ENCODE measurements at regions not wholly inside any gene's neighbourhood (a gene's known extent, or its start where the extent isn't known, plus 50 kb on each side); places are given as distances from the start of the nearest gene placed in this dataset.

GRCh38 chr1:93738926-93739325, 57.3 kb upstream of the BCAR3 start:
- no peaks in the 10 kb centered on the region for H3K4me1 ChIP-seq (ENCODE audit: low read depth)
- no peaks in the 10 kb centered on the region for H3K36me3 ChIP-seq
- DNase-seq (ENCODE audit: low read depth in 1 of 2, low spot score in 1 of 2), result no peak
- H3K27ac ChIP-seq, result no peak overlapping the region
- no peak overlapping the region for H3K4me3 ChIP-seq
- no peak for TF ChIP-seq CTCF (IDR thresholded peaks at IDR 0.05; ENCODE audit: low read depth, low read length)
- no peaks in the 10 kb centered on the region for H3K9me3 ChIP-seq (ENCODE audit: low read depth)
- peaks cover 37% of the 10 kb centered on the region for H3K27me3 ChIP-seq

- H3K27me3 ChIP-seq, result peaks cover 36% of the 10 kb centered on the region
- DNase-seq (ENCODE audit: low read depth in 1 of 2, low spot score in 1 of 2), result peak in 1 of 2 donors; percentile 71
- H3K27ac ChIP-seq, result no peak overlapping the region
- no peaks in the 10 kb centered on the region for H3K4me1 ChIP-seq (ENCODE audit: low read depth)
- no peak for TF ChIP-seq CTCF (IDR thresholded peaks at IDR 0.05; ENCODE audit: low read depth, low read length)
- no peaks in the 10 kb centered on the region for H3K9me3 ChIP-seq (ENCODE audit: low read depth)
- no peaks in the 10 kb centered on the region for H3K36me3 ChIP-seq
- no peak overlapping the region for H3K4me3 ChIP-seq
Measured at GRCh38 chr1:93738075-93738622, 56.5 kb upstream of the BCAR3 start.

- no peaks in the 10 kb centered on the region for H3K9me3 ChIP-seq (ENCODE audit: low read depth)
- H3K27me3 ChIP-seq, result peaks cover 28% of the 10 kb centered on the region
- DNase-seq (ENCODE audit: low read depth in 1 of 2, low spot score in 1 of 2), result peak in 1 of 2 donors; percentile 85
- no peak overlapping the region for H3K4me3 ChIP-seq
- no peaks in the 10 kb centered on the region for H3K4me1 ChIP-seq (ENCODE audit: low read depth)
- no peak overlapping the region for H3K27ac ChIP-seq
- H3K36me3 ChIP-seq, result no peaks in the 10 kb centered on the region
- TF ChIP-seq CTCF (IDR thresholded peaks at IDR 0.05; ENCODE audit: low read depth, low read length), result peak; percentile 30
Measured at GRCh38 chr1:93735722-93736121, 54.1 kb upstream of the BCAR3 start.

- Histone ChIP-seq H3K27me3 (peaks cover 33% of the 10 kb centered on the region), H3K4me3 (no peak overlapping the region), H3K27ac (no peak overlapping the region), H3K36me3 (no peaks in the 10 kb centered on the region), H3K4me1 (ENCODE audit: low read depth) (no peaks in the 10 kb centered on the region), H3K9me3 (ENCODE audit: low read depth) (no peaks in the 10 kb centered on the region)
- TF ChIP-seq CTCF (IDR thresholded peaks at IDR 0.05; ENCODE audit: low read depth, low read length), result peak; percentile 45
- DNase-seq (ENCODE audit: low read depth in 1 of 2, low spot score in 1 of 2), result no peak
Measured at GRCh38 chr1:93734999-93735398, 53.4 kb upstream of the BCAR3 start.

GRCh38 chr1:93733340-93733739, 51.7 kb upstream of the BCAR3 start:
- no peaks in the 10 kb centered on the region for H3K4me1 ChIP-seq (ENCODE audit: low read depth)
- H3K27me3 ChIP-seq, result peaks cover 31% of the 10 kb centered on the region
- no peaks in the 10 kb centered on the region for H3K36me3 ChIP-seq
- H3K4me3 ChIP-seq, result no peak overlapping the region
- TF ChIP-seq CTCF (IDR thresholded peaks at IDR 0.05; ENCODE audit: low read depth, low read length), result no peak
- H3K27ac ChIP-seq, result no peak overlapping the region
- DNase-seq (ENCODE audit: low read depth in 1 of 2, low spot score in 1 of 2), result no peak
- H3K9me3 ChIP-seq (ENCODE audit: low read depth), result no peaks in the 10 kb centered on the region

- Histone ChIP-seq H3K27me3 (peaks cover 30% of the 10 kb centered on the region), H3K4me1 (ENCODE audit: low read depth) (no peaks in the 10 kb centered on the region), H3K36me3 (no peaks in the 10 kb centered on the region), H3K9me3 (ENCODE audit: low read depth) (no peaks in the 10 kb centered on the region), H3K27ac (no peak overlapping the region), H3K4me3 (no peak overlapping the region)
- no peak for DNase-seq (ENCODE audit: low read depth in 1 of 2, low spot score in 1 of 2)
- peak; percentile 29 for TF ChIP-seq CTCF (IDR thresholded peaks at IDR 0.05; ENCODE audit: low read depth, low read length)
Measured at GRCh38 chr1:93732514-93732913, 50.9 kb upstream of the BCAR3 start.

All from cardiac muscle cell (in vitro differentiated cells and primary cell).